ENCODE measurements at regions not wholly inside any gene's neighbourhood (a gene's known extent, or its start where the extent isn't known, plus 50 kb on each side); places are given as distances from the start of the nearest gene placed in this dataset.
"Not testable (repeated sequence)": the region's sequence is repeated elsewhere in the genome, so short reads cannot be mapped to it uniquely, and the experiment has no call there.

GRCh38 chr21:35754583-35754982 is 305.7 kb downstream of the SETD4 start:
- FAIRE-seq (no peak), DNase-seq (ENCODE audit: low spot score) (no peak)

GRCh38 chr21:35753308-35753707 is 307.0 kb downstream of the SETD4 start:
- no peak for FAIRE-seq
- DNase-seq (ENCODE audit: low spot score), result no peak

GRCh38 chr21:35751171-35751570 is 309.2 kb downstream of the SETD4 start:
- DNase-seq (ENCODE audit: low spot score) (no peak), FAIRE-seq (no peak)

- DNase-seq (ENCODE audit: low spot score), result no peak
- FAIRE-seq, result no peak
Observed at GRCh38 chr21:35749904-35750303, 310.4 kb downstream of the SETD4 start.

GRCh38 chr21:35748678-35749314 is 311.5 kb downstream of the SETD4 start:
- FAIRE-seq, result no peak
- DNase-seq (ENCODE audit: low spot score), result no peak

- FAIRE-seq, result no peak
- no peak for DNase-seq (ENCODE audit: low spot score)
Observed at GRCh38 chr21:35743571-35743970, 316.8 kb downstream of the SETD4 start.

- FAIRE-seq (no peak), DNase-seq (ENCODE audit: low spot score) (peak; percentile 13)
Observed at GRCh38 chr21:35738347-35738961, 321.9 kb downstream of the SETD4 start.

GRCh38 chr21:35737899-35738346 is 322.4 kb downstream of the SETD4 start:
- no peak for FAIRE-seq
- DNase-seq (ENCODE audit: low spot score), result no peak

- FAIRE-seq, result no peak
Observed at GRCh38 chr21:35737449-35737848, 322.9 kb downstream of the SETD4 start.

GRCh38 chr21:35732788-35733187 is 327.5 kb downstream of the SETD4 start:
- DNase-seq (ENCODE audit: low spot score), result no peak

More at GRCh38 chr21:35737449-35737848, 322.9 kb downstream of the SETD4 start:
- no peak for DNase-seq (ENCODE audit: low spot score)

GRCh38 chr21:35730325-35730724 is 330.0 kb downstream of the SETD4 start:
- FAIRE-seq, result no peak
- DNase-seq (ENCODE audit: low spot score), result no peak

More at GRCh38 chr21:35732788-35733187, 327.5 kb downstream of the SETD4 start:
- FAIRE-seq, result no peak

GRCh38 chr21:35727830-35728229 is 332.5 kb downstream of the SETD4 start:
- FAIRE-seq (no peak), DNase-seq (ENCODE audit: low spot score) (no peak)

GRCh38 chr21:35724156-35724555 is 336.2 kb downstream of the SETD4 start:
- FAIRE-seq (no peak), DNase-seq (ENCODE audit: low spot score) (no peak)

- FAIRE-seq (no peak), DNase-seq (ENCODE audit: low spot score) (no peak)
Observed at GRCh38 chr21:35721701-35722100, 338.6 kb downstream of the SETD4 start.

- no peak for DNase-seq (ENCODE audit: low spot score)
- FAIRE-seq, result no peak
Observed at GRCh38 chr21:35720208-35720731, 340.1 kb downstream of the SETD4 start.

- FAIRE-seq, result no peak
- no peak for DNase-seq (ENCODE audit: low spot score)
Observed at GRCh38 chr21:35719080-35719479, 341.2 kb downstream of the SETD4 start.

- DNase-seq (ENCODE audit: low spot score) (no peak), FAIRE-seq (no peak)
Observed at GRCh38 chr21:35716876-35717565, 343.3 kb downstream of the SETD4 start.

GRCh38 chr21:35713914-35714313 is 346.4 kb downstream of the SETD4 start:
- FAIRE-seq (no peak), DNase-seq (ENCODE audit: low spot score) (no peak)

- no peak for FAIRE-seq
- no peak for DNase-seq (ENCODE audit: low spot score)
Observed at GRCh38 chr21:35711661-35712060, 348.7 kb downstream of the SETD4 start.

- FAIRE-seq (no peak), DNase-seq (ENCODE audit: low spot score) (no peak)
Observed at GRCh38 chr21:35711213-35711612, 349.1 kb downstream of the SETD4 start.

- not testable (repeated sequence) for DNase-seq (ENCODE audit: low spot score); FAIRE-seq
Observed at GRCh38 chr21:35709990-35710389, 350.3 kb downstream of the SETD4 start.

GRCh38 chr21:35705888-35706287 is 354.4 kb downstream of the SETD4 start:
- FAIRE-seq, result no peak
- no peak for DNase-seq (ENCODE audit: low spot score)

All from urothelium cell line (cell line).